Fibroblast of lung (primary cell): ENCODE measurements at regions not wholly inside any gene's neighbourhood (a gene's known extent, or its start where the extent isn't known, plus 50 kb on each side); places are given as distances from the start of the nearest gene placed in this dataset.

Experiments
- CTCF ChIP-seq, 2 donors: IDR thresholded peaks in 1 of 2; conservative IDR thresholded peaks in 1 of 2; 1 replicate in 1 of 2; 2 replicates in 1 of 2; pipeline ENCODE4 v1.5.1; 2011 to 2012; ENCODE audit warnings: low read length in 2 of 2, control low read depth in 1 of 2, inconsistent platforms in 1 of 2, low read depth in 1 of 2, mild to moderate bottlenecking in 1 of 2
- EZH2 ChIP-seq: IDR thresholded peaks from 2 replicates; pipeline ENCODE4 v1.5.1; 2012; ENCODE audit warnings: low read length, control low read depth, mild to moderate bottlenecking; ENCODE audit errors: missing control alignments

GRCh38 chr7:111657018-111657417 is 94.7 kb upstream of the IMMP2L start:
- TF ChIP-seq CTCF (conservative IDR thresholded peaks at IDR 0.05 in 1 of 2, IDR thresholded peaks at IDR 0.05 in 1 of 2; ENCODE audit: low read depth in 1 of 2, low read length in 2 of 2) = no peak
- TF ChIP-seq EZH2 = no peak
